ENCODE measurements at regions not wholly inside any gene's neighbourhood (a gene's known extent, or its start where the extent isn't known, plus 50 kb on each side); places are given as distances from the start of the nearest gene placed in this dataset.

DNA sequence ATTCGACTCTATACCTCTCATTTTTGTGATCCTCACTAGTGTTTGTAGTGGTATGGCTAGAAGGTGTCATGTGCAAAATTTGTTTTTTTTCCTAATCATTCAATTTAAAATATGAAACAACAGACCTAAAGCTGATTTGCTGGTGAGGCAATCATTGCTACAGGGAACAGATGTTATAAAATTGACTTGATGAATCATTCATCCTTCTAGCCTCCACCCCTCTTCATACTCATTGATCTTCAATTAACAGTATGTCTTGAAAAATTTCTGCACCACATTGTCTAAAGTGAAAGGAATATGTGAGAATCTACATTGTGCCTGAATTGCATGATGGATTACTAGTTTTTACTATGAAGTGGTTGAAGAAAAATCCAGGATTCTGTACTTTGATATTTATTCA lies 349.0 kb upstream of the NAV3 start:
- TF ChIP-seq TCF7L2 (IDR thresholded peaks at IDR 0.05; ENCODE audit: borderline replicate concordance, low read depth, low read length) (no peak), ZNF324 (tag by site-specific recombination; IDR thresholded peaks at IDR 0.05) (no peak), ZNF585B (tag by site-specific recombination; IDR thresholded peaks at IDR 0.05) (no peak)
- TF ChIP-seq, protein P1, sequence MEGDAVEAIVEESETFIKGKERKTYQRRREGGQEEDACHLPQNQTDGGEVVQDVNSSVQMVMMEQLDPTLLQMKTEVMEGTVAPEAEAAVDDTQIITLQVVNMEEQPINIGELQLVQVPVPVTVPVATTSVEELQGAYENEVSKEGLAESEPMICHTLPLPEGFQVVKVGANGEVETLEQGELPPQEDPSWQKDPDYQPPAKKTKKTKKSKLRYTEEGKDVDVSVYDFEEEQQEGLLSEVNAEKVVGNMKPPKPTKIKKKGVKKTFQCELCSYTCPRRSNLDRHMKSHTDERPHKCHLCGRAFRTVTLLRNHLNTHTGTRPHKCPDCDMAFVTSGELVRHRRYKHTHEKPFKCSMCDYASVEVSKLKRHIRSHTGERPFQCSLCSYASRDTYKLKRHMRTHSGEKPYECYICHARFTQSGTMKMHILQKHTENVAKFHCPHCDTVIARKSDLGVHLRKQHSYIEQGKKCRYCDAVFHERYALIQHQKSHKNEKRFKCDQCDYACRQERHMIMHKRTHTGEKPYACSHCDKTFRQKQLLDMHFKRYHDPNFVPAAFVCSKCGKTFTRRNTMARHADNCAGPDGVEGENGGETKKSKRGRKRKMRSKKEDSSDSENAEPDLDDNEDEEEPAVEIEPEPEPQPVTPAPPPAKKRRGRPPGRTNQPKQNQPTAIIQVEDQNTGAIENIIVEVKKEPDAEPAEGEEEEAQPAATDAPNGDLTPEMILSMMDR (tag by site-specific recombination; IDR thresholded peaks at IDR 0.05) = no peak

Measured in HEK293 (cell line).